H1 (cell line): ENCODE measurements at regions not wholly inside any gene's neighbourhood (a gene's known extent, or its start where the extent isn't known, plus 50 kb on each side); places are given as distances from the start of the nearest gene placed in this dataset.

Experiments used
- CHD2 ChIP-seq: IDR thresholded peaks from 2 replicates; pipeline ENCODE4 v1.6.1; 2012; ENCODE audit warnings: low read length, improper control_type of control experiment
- CTCF ChIP-seq, 3 experiments: IDR thresholded peaks; 1 replicate in 2 of 3; 2 replicates in 1 of 3; pipeline versions ENCODE4 v1.5.1 to v1.6.1; 2011; ENCODE audit warnings: low read length in 3 of 3, mild to moderate bottlenecking in 3 of 3, inconsistent platforms in 2 of 3, low read depth in 1 of 3, moderate library complexity in 1 of 3; ENCODE audit not compliant: insufficient read depth in 1 of 3; ENCODE audit errors: control extremely low read depth in 1 of 3
- GABPA ChIP-seq: IDR thresholded peaks from 2 replicates; pipeline ENCODE4 v1.6.1; 2011; ENCODE audit warnings: mild to moderate bottlenecking, low read length, moderate library complexity, borderline replicate concordance; ENCODE audit not compliant: insufficient read depth
- MAFK ChIP-seq: IDR thresholded peaks from 2 replicates; pipeline ENCODE4 v1.6.1; 2012; ENCODE audit warnings: low read depth, mild to moderate bottlenecking, improper control_type of control experiment, low read length
- POLR2A ChIP-seq, 2 experiments: IDR thresholded peaks; 1 replicate in 1 of 2; 2 replicates in 1 of 2; pipeline ENCODE4 v1.6.1; 2011; ENCODE audit warnings: low read depth in 2 of 2, low read length in 2 of 2, mild to moderate bottlenecking in 2 of 2; ENCODE audit errors: control extremely low read depth in 1 of 2
- RFX5 ChIP-seq: IDR thresholded peaks from 2 replicates; pipeline ENCODE4 v1.6.1; 2011; ENCODE audit warnings: low read depth, low read length, improper control_type of control experiment, borderline replicate concordance
- TAF1 ChIP-seq: IDR thresholded peaks from 2 replicates; pipeline ENCODE4 v1.6.1; 2011; ENCODE audit warnings: mild to moderate bottlenecking, low read depth, low read length
- TEAD4 ChIP-seq: IDR thresholded peaks from 2 replicates; pipeline ENCODE4 v1.6.1; 2012; ENCODE audit warnings: low read depth, low read length, inconsistent platforms, mixed read lengths
- USF2 ChIP-seq: IDR thresholded peaks from 2 replicates; pipeline ENCODE4 v1.6.1; 2011; ENCODE audit warnings: low read length, improper control_type of control experiment

- no peak for TF ChIP-seq POLR2A (IDR thresholded peaks at IDR 0.05; ENCODE audit: control extremely low read depth in 1 of 2, low read depth in 2 of 2, low read length in 2 of 2)
- no peak for TF ChIP-seq MAFK
- TF ChIP-seq TEAD4, result no peak
- TF ChIP-seq RFX5, result no peak
- no peak for TF ChIP-seq TAF1
- TF ChIP-seq CTCF (IDR thresholded peaks at IDR 0.05; ENCODE audit: control extremely low read depth in 1 of 3, insufficient read depth in 1 of 3, low read depth in 1 of 3, low read length in 3 of 3), result no peak
- TF ChIP-seq GABPA, result no peak
- TF ChIP-seq USF2, result no peak
- no peak for TF ChIP-seq CHD2
These were observed 102.8 kb upstream of the CHL1 start for GRCh38 chr3:93746-94145.
